Osteoblast (primary cell): ENCODE measurements at regions not wholly inside any gene's neighbourhood (a gene's known extent, or its start where the extent isn't known, plus 50 kb on each side); places are given as distances from the start of the nearest gene placed in this dataset.

Experiments used
- DNase-seq: peaks from one replicate; pipeline ENCODE4 v3.0.0; 2011; ENCODE audit warnings: low spot score, mixed read lengths; ENCODE audit not compliant: insufficient read length; ENCODE audit errors: missing footprints
- H2AFZ ChIP-seq: 2 replicates; pipeline ENCODE4 v1.6.0; 2011; ENCODE audit warnings: mild to moderate bottlenecking, low read length
- H3K27ac ChIP-seq: 2 replicates; pipeline ENCODE4 v1.5.1; 2011; ENCODE audit warnings: mild to moderate bottlenecking, low read depth, low read length, moderate library complexity
- H3K27me3 ChIP-seq: 2 replicates; pipeline ENCODE4 v1.6.0; 2012; ENCODE audit warnings: mild to moderate bottlenecking, control low read depth, inconsistent platforms, low read length, moderate library complexity; ENCODE audit not compliant: insufficient read depth
- H3K36me3 ChIP-seq: 2 replicates; pipeline ENCODE4 v1.5.1; 2011; ENCODE audit warnings: mild to moderate bottlenecking, low read length, control low read depth, moderate library complexity; ENCODE audit not compliant: insufficient read depth
- H3K4me1 ChIP-seq: 2 replicates; pipeline ENCODE4 v1.5.1; 2011; ENCODE audit warnings: mild to moderate bottlenecking, low read length, control low read depth, moderate library complexity; ENCODE audit not compliant: insufficient read depth
- H3K4me2 ChIP-seq: 2 replicates; pipeline ENCODE4 v1.6.0; 2011; ENCODE audit warnings: mild to moderate bottlenecking, low read length; ENCODE audit not compliant: insufficient read depth
- H3K4me3 ChIP-seq: fragments of 200-600 bp; sonication (generic); 3 replicates; pipeline ENCODE4 v1.5.1; 2012; ENCODE audit warnings: mild to moderate bottlenecking, low read length, inconsistent platforms; ENCODE audit not compliant: insufficient read depth
- H3K79me2 ChIP-seq: 2 replicates; pipeline ENCODE4 v1.6.0; 2012; ENCODE audit warnings: mild to moderate bottlenecking, low read length, control low read depth, inconsistent platforms; ENCODE audit not compliant: insufficient read depth
- H3K9me3 ChIP-seq: 2 replicates; pipeline ENCODE4 v1.5.1; 2011; ENCODE audit warnings: low read depth, low read length, control low read depth
- H4K20me1 ChIP-seq: 2 replicates; pipeline ENCODE4 v1.6.0; 2012; ENCODE audit warnings: mild to moderate bottlenecking, low read length, control low read depth; ENCODE audit not compliant: insufficient read depth
- TF ChIP-seq, protein P1 (sequence below): IDR thresholded peaks from 2 replicates; pipeline ENCODE4 v1.5.1; 2011; ENCODE audit warnings: mild to moderate bottlenecking, low read depth, low read length, moderate library complexity; ENCODE audit errors: extremely low read depth

GRCh38 chr2:125364984-125365265 is 1291.0 kb upstream of the GYPC start:
- Histone ChIP-seq H3K9me3 (no peaks in the 10 kb centered on the region), H3K4me1 (no peaks in the 10 kb centered on the region), H3K27ac (no peak overlapping the region), H3K79me2 (no peaks in the 10 kb centered on the region), H3K27me3 (no peaks in the 10 kb centered on the region), H4K20me1 (no peaks in the 10 kb centered on the region), H3K36me3 (no peaks in the 10 kb centered on the region), H3K4me3 (no peak overlapping the region), H2AFZ (no peak overlapping the region), H3K4me2 (no peak overlapping the region)
- TF ChIP-seq, protein P1, sequence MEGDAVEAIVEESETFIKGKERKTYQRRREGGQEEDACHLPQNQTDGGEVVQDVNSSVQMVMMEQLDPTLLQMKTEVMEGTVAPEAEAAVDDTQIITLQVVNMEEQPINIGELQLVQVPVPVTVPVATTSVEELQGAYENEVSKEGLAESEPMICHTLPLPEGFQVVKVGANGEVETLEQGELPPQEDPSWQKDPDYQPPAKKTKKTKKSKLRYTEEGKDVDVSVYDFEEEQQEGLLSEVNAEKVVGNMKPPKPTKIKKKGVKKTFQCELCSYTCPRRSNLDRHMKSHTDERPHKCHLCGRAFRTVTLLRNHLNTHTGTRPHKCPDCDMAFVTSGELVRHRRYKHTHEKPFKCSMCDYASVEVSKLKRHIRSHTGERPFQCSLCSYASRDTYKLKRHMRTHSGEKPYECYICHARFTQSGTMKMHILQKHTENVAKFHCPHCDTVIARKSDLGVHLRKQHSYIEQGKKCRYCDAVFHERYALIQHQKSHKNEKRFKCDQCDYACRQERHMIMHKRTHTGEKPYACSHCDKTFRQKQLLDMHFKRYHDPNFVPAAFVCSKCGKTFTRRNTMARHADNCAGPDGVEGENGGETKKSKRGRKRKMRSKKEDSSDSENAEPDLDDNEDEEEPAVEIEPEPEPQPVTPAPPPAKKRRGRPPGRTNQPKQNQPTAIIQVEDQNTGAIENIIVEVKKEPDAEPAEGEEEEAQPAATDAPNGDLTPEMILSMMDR, result no peak
- DNase-seq, result no peak

DNA sequence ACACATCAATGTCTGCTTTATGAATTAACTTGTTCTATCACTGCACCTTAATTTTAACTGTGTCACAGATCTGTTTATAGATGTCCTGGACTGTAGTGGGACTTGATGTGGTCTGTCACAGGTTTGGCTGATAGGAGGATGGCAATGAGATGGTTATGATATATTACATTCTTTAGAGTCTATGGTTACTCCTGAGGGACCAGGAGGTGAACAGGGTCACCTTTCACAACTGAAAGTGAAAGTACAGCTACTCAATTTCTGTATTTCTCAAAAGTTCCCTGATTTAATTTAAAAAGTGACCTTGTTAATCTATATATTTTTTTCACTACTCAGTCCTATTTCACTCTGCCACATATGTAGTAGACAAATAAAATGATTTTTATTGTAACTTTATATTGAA is 1284.1 kb upstream of the GYPC start:
- H3K9me3 ChIP-seq, result no peaks in the 10 kb centered on the region
- H3K27ac ChIP-seq, result no peak overlapping the region
- H3K36me3 ChIP-seq, result no peaks in the 10 kb centered on the region
- no peaks in the 10 kb centered on the region for H3K79me2 ChIP-seq
- H4K20me1 ChIP-seq, result no peaks in the 10 kb centered on the region
- H3K27me3 ChIP-seq, result no peaks in the 10 kb centered on the region
- DNase-seq, result no peak
- no peak overlapping the region for H3K4me3 ChIP-seq
- no peak overlapping the region for H2AFZ ChIP-seq
- no peak overlapping the region for H3K4me2 ChIP-seq
- TF ChIP-seq, protein P1, result no peak
- H3K4me1 ChIP-seq, result no peaks in the 10 kb centered on the region

DNA sequence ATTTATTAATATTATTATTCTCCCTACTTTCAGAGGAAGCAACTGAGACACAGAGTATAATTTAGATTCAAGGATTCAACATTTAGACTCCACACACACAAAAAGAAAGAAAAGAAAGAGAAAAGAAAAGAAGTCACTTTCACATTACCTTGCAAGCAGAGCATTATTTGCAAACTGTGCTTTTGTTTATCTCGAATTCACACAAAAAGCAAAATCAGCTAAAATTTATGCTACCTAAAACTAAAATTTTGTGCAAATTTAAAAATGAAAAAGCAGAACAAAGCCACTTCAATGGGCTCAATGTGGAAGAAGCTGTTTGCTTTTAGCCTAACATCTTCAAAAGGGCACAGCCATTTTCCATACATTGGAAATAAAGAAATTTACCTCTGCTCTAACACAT is 1282.7 kb upstream of the GYPC start:
- Histone ChIP-seq H3K4me3 (no peak overlapping the region), H3K79me2 (no peaks in the 10 kb centered on the region), H3K36me3 (no peaks in the 10 kb centered on the region), H3K4me2 (no peak overlapping the region), H3K4me1 (no peaks in the 10 kb centered on the region), H2AFZ (no peak overlapping the region), H3K9me3 (no peaks in the 10 kb centered on the region), H3K27me3 (no peaks in the 10 kb centered on the region), H4K20me1 (no peaks in the 10 kb centered on the region), H3K27ac (no peak overlapping the region)
- TF ChIP-seq, protein P1, result no peak
- DNase-seq, result no peak

- no peaks in the 10 kb centered on the region for H3K36me3 ChIP-seq
- no peaks in the 10 kb centered on the region for H3K4me1 ChIP-seq
- no peak for DNase-seq
- no peaks in the 10 kb centered on the region for H3K79me2 ChIP-seq
- no peak overlapping the region for H2AFZ ChIP-seq
- no peak overlapping the region for H3K27ac ChIP-seq
- H4K20me1 ChIP-seq, result no peaks in the 10 kb centered on the region
- H3K27me3 ChIP-seq, result no peaks in the 10 kb centered on the region
- H3K9me3 ChIP-seq, result no peaks in the 10 kb centered on the region
- TF ChIP-seq, protein P1, result no peak
- H3K4me2 ChIP-seq, result no peak overlapping the region
- no peak overlapping the region for H3K4me3 ChIP-seq
These were observed 1269.9 kb upstream of the GYPC start for GRCh38 chr2:125386074-125386473.
